Neural cell (in vitro differentiated cells): ENCODE measurements at regions not wholly inside any gene's neighbourhood (a gene's known extent, or its start where the extent isn't known, plus 50 kb on each side); places are given as distances from the start of the nearest gene placed in this dataset.

ENCODE experiments used
- EP300 ChIP-seq: fragments of 450-650 bp; conservative IDR thresholded peaks from 2 replicates; pipeline ENCODE4 v1.6.1; 2014; ENCODE audit warnings: antibody characterized with exemption, mild to moderate bottlenecking, moderate library complexity; ENCODE audit not compliant: poor library complexity, severe bottlenecking
- EZH2 ChIP-seq: fragments of 200-600, 300-800 bp; shearing (Covaris generic), sonication (generic); IDR thresholded peaks from 2 replicates; pipeline ENCODE4 v1.6.1; 2014; ENCODE audit warnings: antibody characterized with exemption, low read length, borderline replicate concordance, mild to moderate bottlenecking; ENCODE audit not compliant: insufficient read depth, poor library complexity, severe bottlenecking
- MXI1 ChIP-seq: fragments of 450-650 bp; conservative IDR thresholded peaks from 2 replicates; pipeline ENCODE4 v1.6.1; 2014; ENCODE audit warnings: antibody characterized with exemption, mild to moderate bottlenecking; ENCODE audit not compliant: poor library complexity, severe bottlenecking
- TF ChIP-seq, protein P1 (sequence below): fragments of 450-650 bp; IDR thresholded peaks from 2 replicates; pipeline ENCODE4 v1.5.1; 2014; ENCODE audit warnings: antibody characterized with exemption, mild to moderate bottlenecking, moderate library complexity; ENCODE audit not compliant: poor library complexity, severe bottlenecking

DNA sequence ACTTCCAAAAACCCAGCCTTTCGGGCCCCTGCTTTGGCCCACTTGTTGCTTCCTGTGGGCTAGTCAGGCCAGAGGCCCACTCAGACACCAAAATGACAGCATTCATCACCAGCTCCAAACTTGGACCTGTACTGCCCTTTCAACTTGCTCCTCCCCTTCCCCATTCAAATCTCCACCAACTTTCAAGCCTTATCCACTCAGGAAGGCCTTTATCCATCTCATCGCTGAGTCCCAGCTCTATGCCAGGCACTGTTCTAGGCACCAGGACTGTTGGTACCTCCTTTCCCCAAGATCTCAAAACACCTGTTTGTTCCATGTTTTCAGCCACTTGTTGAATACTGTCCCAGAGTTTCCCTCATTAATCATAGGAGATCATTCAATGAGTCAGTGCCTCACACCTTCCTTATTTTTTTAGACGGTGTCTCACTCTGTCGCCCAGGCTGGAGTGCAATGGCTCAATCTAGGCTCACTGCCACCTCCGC lies 1011.4 kb downstream of the UQCRFS1 start:
- TF ChIP-seq, protein P1, sequence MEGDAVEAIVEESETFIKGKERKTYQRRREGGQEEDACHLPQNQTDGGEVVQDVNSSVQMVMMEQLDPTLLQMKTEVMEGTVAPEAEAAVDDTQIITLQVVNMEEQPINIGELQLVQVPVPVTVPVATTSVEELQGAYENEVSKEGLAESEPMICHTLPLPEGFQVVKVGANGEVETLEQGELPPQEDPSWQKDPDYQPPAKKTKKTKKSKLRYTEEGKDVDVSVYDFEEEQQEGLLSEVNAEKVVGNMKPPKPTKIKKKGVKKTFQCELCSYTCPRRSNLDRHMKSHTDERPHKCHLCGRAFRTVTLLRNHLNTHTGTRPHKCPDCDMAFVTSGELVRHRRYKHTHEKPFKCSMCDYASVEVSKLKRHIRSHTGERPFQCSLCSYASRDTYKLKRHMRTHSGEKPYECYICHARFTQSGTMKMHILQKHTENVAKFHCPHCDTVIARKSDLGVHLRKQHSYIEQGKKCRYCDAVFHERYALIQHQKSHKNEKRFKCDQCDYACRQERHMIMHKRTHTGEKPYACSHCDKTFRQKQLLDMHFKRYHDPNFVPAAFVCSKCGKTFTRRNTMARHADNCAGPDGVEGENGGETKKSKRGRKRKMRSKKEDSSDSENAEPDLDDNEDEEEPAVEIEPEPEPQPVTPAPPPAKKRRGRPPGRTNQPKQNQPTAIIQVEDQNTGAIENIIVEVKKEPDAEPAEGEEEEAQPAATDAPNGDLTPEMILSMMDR, result no peak
- TF ChIP-seq EZH2 (no peak), EP300 (no peak), MXI1 (no peak)
